NCI-H1092 treated with DMSO at 0.1 percent for 48 hours (cell line): ENCODE measurements at regions not wholly inside any gene's neighbourhood (a gene's known extent, or its start where the extent isn't known, plus 50 kb on each side); places are given as distances from the start of the nearest gene placed in this dataset.
A peak's percentile ranks its signal among the peaks of the same experiment; 100 is the strongest.

Experiments
- DNase-seq: peaks from one replicate; lab custom pipeline; 2025; lab: John Stamatoyannopoulos, UW

DNA sequence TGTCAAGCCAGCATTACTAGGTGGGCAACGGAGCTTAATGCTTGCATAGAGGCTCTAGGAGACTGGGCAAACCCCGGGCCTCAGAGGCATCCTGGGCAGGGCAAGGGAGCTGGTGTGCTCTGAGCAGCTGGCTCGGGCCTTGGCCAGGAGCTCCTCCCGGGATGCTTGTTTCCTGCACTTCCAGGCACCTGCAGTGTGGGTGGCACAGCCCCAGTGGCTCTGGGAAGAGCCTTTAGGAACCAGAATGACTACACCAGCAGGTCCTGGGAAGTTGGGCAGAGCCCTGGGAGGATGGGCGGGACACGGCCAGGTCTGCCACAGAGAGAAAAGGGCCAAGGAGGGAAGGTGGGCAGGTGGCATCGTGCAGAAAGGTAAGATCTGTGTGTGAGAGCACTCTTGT, 80.4 kb upstream of the CD93 start:
- no peak for DNase-seq

DNA sequence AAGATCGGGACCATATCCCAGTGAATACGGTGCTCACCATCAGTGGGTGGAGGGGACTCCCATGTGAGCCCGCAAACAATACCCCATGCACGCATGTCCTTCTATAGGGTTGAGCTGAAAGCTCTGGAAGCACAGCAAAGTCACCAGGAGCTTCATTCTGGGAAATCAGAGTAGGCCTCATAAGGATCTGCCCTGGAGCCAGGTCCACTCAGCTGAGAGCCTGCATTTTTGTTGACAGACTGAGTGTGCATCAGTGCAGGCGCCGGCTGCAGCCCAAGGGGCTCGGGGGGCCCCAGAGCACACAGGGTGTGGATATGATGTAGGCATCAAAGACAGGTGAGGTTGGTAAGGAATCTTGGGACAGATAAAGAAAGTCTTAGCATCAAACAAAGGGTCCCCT, 79.8 kb upstream of the CD93 start:
- no peak for DNase-seq

DNA sequence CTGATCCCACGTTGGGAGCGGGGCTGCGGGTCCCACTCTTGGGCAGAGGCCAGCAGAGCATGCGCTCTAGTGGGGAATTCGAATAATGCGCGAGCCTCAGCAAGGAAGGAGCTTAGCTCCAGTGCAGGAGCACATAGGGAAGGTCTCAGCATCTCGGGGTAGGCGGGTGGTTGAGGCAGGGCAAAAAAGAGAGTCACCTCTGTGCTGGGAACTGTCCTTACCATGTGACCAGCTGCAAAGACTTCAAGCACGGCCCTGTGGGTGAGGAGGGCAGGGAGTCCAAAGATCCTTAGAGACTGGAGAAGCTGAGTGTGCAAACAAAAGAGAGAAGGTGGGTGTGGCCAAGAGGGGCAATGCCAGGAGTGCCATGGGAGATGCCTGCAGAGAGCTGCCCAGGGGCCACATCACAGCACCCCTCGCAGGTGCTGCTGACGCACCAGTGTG, 79.2 kb upstream of the CD93 start:
- no peak for DNase-seq

DNA sequence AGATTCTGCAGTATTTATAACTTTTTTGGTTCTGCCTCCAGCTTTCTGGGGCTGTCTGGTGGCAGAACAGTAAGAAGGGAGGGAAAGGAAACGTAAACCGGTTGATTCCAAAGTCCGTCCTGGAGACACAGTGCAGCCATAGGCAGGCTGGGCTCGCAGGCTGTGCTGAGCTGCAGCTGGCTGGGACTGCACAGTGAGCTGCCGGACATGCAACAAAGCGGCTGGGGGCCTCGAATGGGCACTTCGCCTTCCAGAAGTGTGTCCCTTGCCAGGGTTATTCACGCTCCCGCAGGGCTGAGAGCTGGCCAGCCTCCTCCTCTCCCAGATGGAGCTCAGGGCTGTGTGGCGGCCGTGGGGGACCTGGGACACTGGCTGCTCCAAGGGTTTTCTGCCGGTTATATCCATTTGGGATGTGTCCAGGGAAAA, 78.1 kb upstream of the CD93 start:
- DNase-seq = no peak

DNA sequence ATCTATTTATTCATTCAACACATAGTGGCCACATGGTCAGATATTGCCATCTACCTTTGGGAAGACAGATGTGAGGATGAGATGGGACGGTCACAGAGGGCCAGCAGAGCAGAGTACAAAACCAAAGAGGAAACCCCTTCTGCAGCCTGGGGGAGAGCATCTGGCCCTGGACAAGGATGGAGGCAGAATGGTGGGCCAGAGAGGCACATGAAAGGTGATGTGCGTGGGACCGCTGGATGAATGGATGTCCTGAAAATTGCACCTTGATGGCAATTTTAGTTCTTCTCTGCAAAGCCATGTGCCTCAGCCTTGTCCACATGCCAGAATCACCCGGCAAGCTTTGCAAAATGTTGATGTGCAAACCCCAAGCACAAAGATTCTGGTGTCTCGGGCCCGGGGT, 77.4 kb upstream of the CD93 start:
- DNase-seq = no peak

DNA sequence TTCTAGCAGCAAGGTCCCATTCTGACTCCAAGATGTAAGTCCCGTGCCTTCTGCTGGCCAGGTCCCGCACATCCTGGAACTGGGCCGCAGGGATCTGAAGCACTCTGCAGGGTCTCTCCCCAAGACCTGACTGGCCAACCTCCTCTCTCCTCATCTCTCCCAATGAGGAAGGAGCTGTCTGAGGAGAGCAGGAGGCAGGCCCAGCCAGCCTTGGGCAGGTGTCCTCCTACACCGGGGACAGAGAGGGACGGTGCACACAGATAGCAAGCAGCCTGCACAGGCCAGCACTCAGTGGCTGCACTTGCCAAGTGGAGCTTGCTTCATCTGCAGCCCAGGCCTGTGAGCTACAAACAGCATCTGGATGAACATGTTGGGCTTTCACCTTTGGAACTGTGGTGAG, 76.8 kb upstream of the CD93 start:
- no peak for DNase-seq

DNA sequence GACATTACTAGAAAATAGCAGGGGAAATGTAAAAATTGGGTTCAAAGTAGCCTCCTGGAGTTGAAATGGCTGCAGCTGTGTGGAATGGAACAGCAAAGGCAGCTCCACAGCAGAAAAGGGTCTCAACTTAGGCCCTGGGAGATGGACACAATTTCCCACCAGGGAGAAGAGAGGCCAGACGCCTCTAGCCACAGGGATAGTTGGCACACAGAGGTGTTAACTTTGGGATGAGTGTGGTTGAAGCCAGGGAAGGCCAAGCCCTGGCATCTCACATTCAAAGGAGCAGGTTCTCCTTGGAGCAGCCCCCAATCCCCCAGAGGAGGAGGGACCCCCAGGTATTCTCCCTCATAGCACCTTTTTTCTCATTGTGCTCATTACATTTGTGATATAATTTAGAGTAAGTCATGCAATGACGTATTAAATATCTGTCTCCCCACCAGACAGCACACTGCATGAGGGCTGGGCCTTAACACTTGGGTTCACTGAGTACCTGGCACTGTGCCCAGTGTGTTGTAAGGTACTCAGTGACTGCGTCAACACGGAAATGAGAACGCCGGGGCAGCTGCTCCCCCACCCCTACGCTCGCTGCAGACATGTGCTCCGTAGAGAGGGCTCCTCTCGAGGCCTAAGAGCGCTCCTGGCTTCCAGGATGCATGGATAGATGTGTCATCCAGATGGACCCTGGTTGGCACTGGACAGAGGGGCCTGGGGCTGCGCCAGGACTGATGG, 76.0 kb upstream of the CD93 start:
- DNase-seq = peak; percentile 85

DNA sequence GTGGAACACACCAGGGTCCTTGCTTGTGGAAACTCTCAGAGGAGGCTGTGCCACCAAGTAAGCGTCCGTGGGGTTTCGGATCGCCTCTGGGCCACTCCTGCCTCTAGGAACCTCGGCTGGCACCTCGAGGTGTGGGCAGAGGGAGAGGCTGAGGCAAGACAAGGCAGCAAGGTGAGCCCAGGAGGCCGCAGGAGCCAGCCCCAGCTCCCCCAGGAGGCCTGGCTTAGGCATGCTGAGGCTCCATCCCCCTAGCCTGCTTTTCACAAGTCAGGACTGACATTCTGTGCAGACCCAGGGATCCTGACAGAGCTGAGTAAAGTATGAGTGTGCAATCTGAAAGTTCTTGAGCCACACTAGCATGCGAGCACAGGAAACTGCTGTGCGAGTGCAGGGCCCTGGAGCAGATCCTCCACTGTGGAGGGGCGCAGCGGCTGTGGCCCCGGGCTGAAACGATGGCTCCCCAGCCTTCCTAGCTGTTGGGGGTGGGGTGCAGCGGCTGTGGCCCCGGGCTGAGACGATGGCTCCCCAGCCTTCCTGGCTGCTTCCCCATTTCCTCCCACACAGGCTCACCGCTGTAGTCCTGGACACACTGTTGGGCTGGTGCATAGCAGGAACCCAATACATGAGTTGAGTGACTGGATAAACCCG, 75.2 kb upstream of the CD93 start:
- DNase-seq = no peak

DNA sequence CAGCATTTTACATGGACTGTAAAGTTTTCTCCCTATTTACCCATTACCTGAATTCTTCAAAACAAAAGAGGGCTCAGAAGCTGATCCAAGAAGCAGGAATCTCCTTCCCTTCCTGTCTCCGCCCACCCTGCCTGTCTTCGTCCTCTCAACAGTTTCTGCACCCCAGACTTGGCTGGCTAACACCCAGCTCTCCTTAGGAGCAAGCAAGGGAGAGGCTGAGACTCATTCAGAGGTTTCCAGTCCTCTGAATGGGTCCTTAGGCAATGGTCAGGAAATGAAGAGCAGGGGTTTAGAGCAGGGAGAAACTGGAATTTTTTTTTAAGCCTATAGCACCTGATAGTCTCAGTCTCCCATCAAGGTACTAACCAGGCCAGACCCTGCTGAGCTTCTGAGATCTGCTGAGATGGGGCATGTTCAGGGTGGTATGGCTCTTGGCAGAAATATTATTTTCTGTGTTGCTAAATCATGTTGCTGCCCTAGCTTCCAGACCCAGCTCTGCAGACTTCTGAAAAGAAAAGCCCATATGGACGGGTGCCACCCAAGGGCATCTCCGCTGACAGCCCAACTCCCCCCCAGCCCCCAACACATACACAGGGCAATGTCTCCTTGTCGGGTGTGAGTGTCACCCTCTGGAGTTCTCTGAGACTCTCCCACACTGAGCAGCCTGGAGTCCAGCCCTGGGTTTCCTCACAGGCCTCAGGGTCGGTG, 74.6 kb upstream of the CD93 start:
- no peak for DNase-seq

DNA sequence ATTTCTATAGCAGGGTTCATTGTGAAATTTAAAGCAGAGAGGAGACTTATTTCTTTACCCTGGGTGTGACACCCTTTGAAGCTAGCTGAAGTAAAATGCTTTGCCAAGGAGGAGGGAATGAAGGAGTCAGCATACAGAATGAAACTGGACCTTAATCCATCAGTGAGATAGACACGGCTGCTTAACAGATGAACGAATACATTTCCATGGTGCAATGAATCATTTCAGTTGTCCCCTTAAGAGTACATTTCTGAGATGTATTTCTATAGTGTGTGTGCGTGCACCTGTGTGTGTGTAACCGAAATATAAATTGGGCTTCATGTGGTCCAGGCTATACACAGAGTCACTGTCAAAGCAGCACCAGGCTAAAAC, 73.8 kb upstream of the CD93 start:
- no peak for DNase-seq

DNA sequence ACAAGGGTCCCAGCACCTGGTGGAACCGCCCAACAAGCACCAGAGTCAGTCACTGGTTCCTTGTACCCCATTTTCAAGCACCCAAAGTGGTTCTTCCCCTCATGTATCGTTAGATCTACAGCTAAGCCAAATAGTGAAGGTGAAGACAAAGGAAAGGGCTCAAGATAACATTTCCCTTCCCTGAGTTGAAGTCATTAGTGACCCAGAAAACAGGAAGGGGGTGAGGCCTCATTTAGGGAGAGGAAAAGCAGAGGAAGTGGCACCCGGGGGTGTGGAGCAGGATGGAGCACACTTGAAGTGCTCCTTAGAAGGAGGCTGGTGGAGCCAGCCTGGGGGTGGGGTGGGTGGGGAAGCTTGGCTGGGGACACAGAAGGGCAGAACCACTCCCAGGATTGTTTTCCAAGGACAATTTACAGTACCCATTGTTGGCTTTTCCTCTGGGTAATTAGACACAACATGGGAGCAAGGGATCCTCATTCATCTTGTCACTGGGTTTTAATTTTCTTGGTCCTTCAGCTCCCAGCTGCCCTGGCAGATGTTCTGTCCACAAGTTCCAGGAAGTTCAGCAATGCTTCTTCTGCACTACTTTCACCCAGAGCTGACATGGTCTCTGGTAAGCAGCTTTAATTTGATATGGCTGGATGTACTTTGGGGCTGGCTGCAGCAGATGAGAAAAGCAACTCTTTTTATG, 73.3 kb upstream of the CD93 start:
- no peak for DNase-seq

DNA sequence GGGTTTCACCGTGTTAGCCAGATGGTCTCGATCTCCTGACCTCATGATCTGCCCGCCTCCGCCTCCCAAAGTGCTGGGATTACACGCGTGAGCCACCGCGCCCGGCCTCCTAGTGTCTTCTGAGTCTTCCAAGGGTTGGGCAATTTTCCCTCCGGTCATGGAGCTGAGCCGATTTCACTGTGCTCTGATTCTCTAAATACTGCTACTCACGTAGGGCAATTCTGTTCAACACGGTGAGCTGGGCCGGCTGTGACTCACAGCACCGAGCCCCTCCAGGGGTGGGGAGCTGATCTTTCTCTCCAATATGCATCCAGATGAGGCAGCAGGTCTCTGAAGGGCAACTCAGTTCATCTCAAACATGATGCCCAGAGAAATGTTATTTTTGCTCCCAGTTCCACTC, 71.6 kb upstream of the CD93 start:
- no peak for DNase-seq

DNA sequence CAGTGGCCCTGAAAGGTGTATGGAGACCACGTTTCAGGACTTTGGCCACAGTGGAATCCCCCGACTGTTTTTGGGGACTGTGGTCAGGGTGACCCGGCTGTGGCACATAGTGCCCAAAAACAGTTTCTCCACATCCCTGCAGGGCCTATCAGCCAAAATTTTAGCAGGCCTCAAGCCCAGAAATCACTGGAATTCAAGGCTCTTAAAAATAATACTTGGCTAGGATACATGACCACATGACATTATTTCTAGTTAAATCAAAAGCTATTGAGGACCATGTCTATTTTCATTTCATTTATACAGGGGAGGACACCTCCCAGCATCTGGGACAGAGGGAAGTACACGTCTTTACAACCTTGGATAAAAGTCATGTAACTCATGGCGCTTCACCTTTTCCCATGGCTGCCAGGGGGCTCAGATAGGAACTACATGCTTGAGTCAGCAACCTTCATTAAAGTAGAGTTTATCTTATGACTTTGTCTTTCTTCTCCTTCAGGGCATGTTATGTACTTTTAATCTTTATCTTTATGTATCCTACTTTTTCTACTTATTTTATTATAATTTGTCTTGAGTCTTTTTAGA, 70.8 kb upstream of the CD93 start:
- DNase-seq = no peak

DNA sequence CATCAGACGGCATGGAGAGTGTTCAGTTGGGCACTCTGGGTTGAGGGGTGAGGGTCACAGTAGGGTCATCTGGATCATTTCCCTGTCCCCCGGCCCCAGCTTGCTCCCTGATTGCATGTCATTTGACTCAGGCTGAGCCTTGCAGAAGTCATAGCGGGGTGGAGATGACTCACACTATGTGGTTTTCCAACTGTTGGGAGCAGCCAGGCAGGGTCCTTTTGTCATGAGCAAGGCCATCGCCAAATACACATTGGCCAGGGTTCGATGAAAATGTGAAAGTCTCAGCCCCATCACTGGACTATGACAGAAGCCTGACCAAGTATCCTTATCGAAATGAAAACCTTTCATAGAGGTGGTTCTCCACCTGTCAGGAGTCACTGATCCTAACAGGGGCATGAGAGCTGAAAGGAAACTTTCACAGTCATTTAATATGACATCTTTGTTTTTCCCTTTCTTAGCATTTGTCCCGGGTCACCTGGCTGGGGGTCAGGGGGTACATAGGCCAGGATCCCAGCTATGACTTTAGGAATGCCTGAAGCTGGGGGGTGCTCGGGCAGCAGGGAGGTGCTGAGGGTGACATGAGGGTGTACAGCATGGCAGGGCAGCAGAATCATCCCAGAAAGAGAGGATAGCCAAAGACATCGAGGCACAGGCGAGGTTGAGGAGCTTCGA, 70.2 kb upstream of the CD93 start:
- no peak for DNase-seq

DNA sequence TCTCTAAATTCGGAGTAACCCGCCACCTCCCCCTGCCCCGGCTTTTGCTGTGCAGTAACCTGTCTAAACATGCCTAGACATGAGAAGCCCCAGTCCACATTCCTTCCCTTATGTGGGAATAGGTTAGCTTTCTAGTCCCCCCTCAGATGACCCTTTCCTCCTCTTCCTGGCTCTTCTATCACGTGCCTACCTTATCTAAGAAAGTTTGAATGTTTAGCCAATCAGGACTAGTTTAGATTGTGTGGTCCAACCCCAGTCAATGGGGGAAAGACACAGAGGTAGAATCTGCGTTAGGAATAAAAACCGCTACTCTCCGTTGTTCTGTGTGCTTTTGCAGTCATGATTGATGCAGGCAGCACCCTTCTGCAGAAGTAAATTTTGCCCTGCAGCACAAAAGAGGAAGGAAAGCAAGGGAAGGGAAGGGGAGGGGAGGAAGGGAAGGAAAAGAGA, 69.0 kb upstream of the CD93 start:
- no peak for DNase-seq

DNA sequence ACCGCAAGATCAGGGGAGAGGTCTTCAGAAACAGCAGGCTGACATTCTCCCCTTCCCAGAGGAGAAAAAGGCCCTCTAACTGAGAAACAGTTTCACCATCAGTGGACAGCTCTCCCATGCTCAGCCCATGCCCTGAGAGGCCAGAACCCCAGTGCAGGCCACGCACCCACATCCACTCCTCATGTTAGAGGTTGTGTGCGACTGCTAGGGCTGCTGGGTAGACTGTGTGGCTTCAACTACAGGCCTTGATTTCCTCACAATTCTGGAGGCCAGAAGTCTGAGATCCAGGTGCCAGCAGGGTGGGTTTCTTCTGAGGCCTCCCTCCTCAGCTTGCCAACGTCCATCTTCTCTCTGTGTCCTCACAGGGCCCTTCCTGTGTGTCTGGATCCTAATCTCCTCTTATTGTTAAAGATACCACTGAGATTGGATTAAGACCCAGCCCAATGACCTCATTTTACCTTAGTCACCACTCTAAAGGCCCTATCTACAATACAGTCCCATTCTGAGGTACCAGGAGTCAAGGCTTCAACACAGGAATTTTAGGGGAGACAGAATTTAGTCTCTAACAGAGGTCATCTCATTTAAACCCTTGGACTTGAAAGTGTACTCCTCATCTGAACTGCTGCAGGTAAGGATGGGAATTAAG, 67.7 kb upstream of the CD93 start:
- DNase-seq = no peak

DNA sequence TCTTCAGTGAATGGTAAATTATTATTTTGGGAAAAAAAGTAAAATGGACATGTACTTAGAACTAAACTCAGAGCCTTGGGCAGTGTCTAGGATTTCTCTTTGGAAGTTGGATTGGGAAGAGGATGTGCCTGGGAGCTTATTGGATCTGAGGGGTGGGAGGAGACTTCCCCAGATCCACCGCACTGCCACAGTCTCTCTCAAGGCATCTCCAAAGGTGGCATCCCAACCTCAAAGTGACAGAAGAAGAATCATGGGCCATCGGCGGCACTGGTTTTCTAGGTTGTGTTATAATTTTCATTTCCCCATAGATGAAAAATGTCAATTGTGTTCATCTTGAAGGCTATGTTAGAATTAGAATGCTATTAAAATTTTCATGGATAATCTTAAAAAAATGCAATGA, 66.8 kb upstream of the CD93 start:
- no peak for DNase-seq

DNA sequence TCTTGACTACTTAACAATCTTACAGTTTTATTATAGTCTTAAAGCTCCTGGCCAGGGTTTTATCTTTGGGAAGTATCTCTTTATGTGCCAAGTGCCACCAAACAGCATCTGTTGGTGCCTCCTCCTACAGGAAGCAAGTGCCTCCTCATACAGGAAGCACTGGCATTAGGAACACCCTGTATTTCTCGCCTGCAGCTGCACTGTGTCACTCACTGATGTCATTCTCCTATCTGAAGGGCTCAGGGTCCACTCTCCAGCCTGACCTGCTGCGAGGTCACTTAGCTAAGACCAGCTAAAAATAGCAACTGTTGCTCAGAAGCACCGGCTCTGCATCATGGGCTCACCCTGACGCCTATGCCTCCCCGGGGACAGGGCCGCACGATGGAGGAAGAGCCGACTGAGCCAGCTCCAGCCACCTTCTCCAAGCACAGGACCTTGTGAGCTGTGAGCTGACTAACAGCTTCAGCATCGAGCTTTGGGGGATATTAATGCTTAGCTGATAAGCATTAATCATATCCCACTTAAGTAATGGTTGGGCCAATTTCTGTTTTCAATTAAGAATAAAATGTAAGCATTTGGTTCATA, 66.3 kb upstream of the CD93 start:
- no peak for DNase-seq

DNA sequence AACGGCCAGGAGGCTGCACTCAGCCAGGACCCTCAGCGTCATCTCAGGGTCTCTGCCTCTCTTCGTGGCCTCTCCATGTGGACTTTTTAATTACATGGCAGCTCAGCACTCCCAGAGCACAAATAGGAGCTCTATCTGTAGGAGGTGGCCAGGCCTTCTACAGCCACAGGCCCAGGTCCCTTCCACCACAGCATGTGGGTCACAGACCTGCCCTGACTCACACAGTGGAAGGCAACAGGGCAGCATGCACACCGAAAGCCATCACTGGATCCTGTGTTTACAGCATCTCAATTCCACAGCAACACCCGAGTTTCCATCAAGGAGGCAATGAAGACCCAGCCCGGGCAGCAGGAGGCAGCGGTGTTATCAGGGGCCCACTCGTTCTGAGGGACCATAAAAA, 65.8 kb upstream of the CD93 start:
- no peak for DNase-seq

DNA sequence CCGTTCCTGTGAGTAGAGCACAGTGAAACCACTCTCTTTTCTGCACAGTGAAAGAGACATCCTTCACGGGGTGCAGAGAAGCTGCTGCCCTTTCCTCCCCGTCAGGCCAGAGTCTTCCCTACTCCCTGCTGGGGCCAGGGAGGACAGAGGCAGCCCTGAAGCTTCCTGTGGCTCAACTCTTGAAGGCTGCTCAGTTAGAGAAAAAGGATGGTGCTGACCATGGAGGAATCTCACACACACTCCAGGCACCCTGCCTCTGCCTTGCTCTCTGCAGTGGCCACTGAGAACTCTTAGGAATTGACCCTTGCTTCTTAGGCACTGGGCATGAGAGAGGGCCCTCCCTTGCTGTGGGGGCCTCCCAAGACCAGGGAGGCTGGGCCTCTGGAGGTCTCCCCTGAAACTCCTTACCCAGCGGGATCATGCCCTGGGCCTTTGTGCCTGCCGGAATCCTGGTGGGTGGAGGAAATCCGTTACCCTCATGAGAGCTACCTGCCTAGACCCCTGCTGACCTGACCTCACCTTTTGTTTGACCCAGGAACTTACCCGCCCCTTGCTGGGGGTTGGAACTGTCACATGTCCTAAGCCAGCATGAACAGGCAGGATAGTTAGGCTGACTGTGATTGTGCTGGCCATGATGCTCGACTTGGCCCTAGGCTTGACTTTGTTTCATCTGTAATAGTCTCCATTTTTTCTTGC, 65.0 kb upstream of the CD93 start:
- no peak for DNase-seq
